PC-9 (cell line): ENCODE measurements at regions not wholly inside any gene's neighbourhood (a gene's known extent, or its start where the extent isn't known, plus 50 kb on each side); places are given as distances from the start of the nearest gene placed in this dataset.
"Not testable (repeated sequence)": the region's sequence is repeated elsewhere in the genome, so short reads cannot be mapped to it uniquely, and the experiment has no call there.

Experiments used
- EZH2 ChIP-seq: fragments of 200-600 bp; sonication (generic); IDR thresholded peaks from 2 replicates; pipeline ENCODE4 v1.8.0; 2017; ENCODE audit warnings: antibody characterized with exemption, low read depth
- TF ChIP-seq, protein P1 (sequence below): fragments of 200-600 bp; sonication (generic); conservative IDR thresholded peaks from 2 replicates; pipeline ENCODE4 v1.6.1; 2017; ENCODE audit warnings: mixed run types, antibody characterized with exemption, mild to moderate bottlenecking, moderate library complexity

- TF ChIP-seq, protein P1, sequence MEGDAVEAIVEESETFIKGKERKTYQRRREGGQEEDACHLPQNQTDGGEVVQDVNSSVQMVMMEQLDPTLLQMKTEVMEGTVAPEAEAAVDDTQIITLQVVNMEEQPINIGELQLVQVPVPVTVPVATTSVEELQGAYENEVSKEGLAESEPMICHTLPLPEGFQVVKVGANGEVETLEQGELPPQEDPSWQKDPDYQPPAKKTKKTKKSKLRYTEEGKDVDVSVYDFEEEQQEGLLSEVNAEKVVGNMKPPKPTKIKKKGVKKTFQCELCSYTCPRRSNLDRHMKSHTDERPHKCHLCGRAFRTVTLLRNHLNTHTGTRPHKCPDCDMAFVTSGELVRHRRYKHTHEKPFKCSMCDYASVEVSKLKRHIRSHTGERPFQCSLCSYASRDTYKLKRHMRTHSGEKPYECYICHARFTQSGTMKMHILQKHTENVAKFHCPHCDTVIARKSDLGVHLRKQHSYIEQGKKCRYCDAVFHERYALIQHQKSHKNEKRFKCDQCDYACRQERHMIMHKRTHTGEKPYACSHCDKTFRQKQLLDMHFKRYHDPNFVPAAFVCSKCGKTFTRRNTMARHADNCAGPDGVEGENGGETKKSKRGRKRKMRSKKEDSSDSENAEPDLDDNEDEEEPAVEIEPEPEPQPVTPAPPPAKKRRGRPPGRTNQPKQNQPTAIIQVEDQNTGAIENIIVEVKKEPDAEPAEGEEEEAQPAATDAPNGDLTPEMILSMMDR: not testable (repeated sequence)
- not testable (repeated sequence) for TF ChIP-seq EZH2
These were observed 109.4 kb upstream of the XIST start for GRCh38 chrX:73961867-73962266.
